Endothelial cell (in vitro differentiated cells): ENCODE measurements at regions not wholly inside any gene's neighbourhood (a gene's known extent, or its start where the extent isn't known, plus 50 kb on each side); places are given as distances from the start of the nearest gene placed in this dataset.
"Not testable (repeated sequence)": the region's sequence is repeated elsewhere in the genome, so short reads cannot be mapped to it uniquely, and the experiment has no call there.

Experiments
- DNase-seq: peaks from one replicate; pipeline ENCODE4 v3.0.0; 2021; ENCODE audit warnings: low spot score
- H3K27ac Mint-ChIP-seq: one replicate; pipeline ENCODE4 v1.8.0; 2021; ENCODE audit warnings: mixed read lengths, inconsistent platforms; ENCODE audit not compliant: unreplicated experiment
- H3K27me3 Mint-ChIP-seq: one replicate; pipeline ENCODE4 v1.8.0; 2021; ENCODE audit warnings: mild to moderate bottlenecking, moderate library complexity, mixed read lengths, inconsistent platforms; ENCODE audit not compliant: unreplicated experiment
- H3K36me3 Mint-ChIP-seq: one replicate; pipeline ENCODE4 v1.8.0; 2021; ENCODE audit warnings: mild to moderate bottlenecking, low read depth, mixed read lengths, inconsistent platforms; ENCODE audit not compliant: unreplicated experiment
- H3K4me1 Mint-ChIP-seq: one replicate; pipeline ENCODE4 v1.8.0; 2021; ENCODE audit warnings: mild to moderate bottlenecking, mixed read lengths, inconsistent platforms; ENCODE audit not compliant: unreplicated experiment
- H3K4me3 Mint-ChIP-seq: one replicate; pipeline ENCODE4 v1.8.0; 2021; ENCODE audit warnings: mild to moderate bottlenecking, mixed read lengths, inconsistent platforms; ENCODE audit not compliant: unreplicated experiment
- H3K9me3 Mint-ChIP-seq: one replicate; pipeline ENCODE4 v1.8.0; 2021; ENCODE audit warnings: mixed read lengths, inconsistent platforms; ENCODE audit not compliant: unreplicated experiment
- CTCF ChIP-seq: fragments of 200-600 bp; sonication (generic); IDR thresholded peaks from one replicate; pipeline ENCODE4 v1.5.0; 2021; ENCODE audit warnings: antibody characterized with exemption; ENCODE audit not compliant: unreplicated experiment

GRCh38 chr22:16665610-16666009 lies 73.0 kb upstream of the CCT8L2 start:
- not testable (repeated sequence) for H3K27me3 Mint-ChIP-seq, DNase-seq, H3K27ac Mint-ChIP-seq, H3K4me1 Mint-ChIP-seq, H3K36me3 Mint-ChIP-seq, H3K9me3 Mint-ChIP-seq, H3K4me3 Mint-ChIP-seq

- H3K4me3 Mint-ChIP-seq, H3K36me3 Mint-ChIP-seq, H3K9me3 Mint-ChIP-seq, DNase-seq, H3K27ac Mint-ChIP-seq, H3K4me1 Mint-ChIP-seq, H3K27me3 Mint-ChIP-seq: not testable (repeated sequence)
Observed at GRCh38 chr22:16662330-16662729, 69.7 kb upstream of the CCT8L2 start.

GRCh38 chr22:16660989-16661388 lies 68.4 kb upstream of the CCT8L2 start:
- not testable (repeated sequence) for H3K4me3 Mint-ChIP-seq

GRCh38 chr22:16660570-16660969 lies 68.0 kb upstream of the CCT8L2 start:
- not testable (repeated sequence) for H3K9me3 Mint-ChIP-seq

More at GRCh38 chr22:16660989-16661388, 68.4 kb upstream of the CCT8L2 start:
- not testable (repeated sequence) for DNase-seq, H3K27me3 Mint-ChIP-seq, H3K27ac Mint-ChIP-seq, H3K9me3 Mint-ChIP-seq, H3K4me1 Mint-ChIP-seq, H3K36me3 Mint-ChIP-seq

GRCh38 chr22:16659273-16659834 lies 66.7 kb upstream of the CCT8L2 start:
- not testable (repeated sequence) for H3K27ac Mint-ChIP-seq, H3K27me3 Mint-ChIP-seq, DNase-seq, H3K4me3 Mint-ChIP-seq, H3K36me3 Mint-ChIP-seq, H3K4me1 Mint-ChIP-seq, H3K9me3 Mint-ChIP-seq

More at GRCh38 chr22:16660570-16660969, 68.0 kb upstream of the CCT8L2 start:
- not testable (repeated sequence) for H3K4me3 Mint-ChIP-seq, DNase-seq, H3K4me1 Mint-ChIP-seq, H3K27me3 Mint-ChIP-seq, H3K36me3 Mint-ChIP-seq, H3K27ac Mint-ChIP-seq

- Mint-ChIP-seq H3K4me1 (no peaks in the 10 kb centered on the region), H3K36me3 (no peaks in the 10 kb centered on the region), H3K27ac (no peak overlapping the region), H3K27me3 (no peaks in the 10 kb centered on the region), H3K9me3 (peaks cover 10% of the 10 kb centered on the region), H3K4me3 (no peak overlapping the region)
- DNase-seq: no peak
- TF ChIP-seq CTCF: no peak
Observed at GRCh38 chr22:16658068-16658467, 65.5 kb upstream of the CCT8L2 start.

- Mint-ChIP-seq H3K9me3 (peaks cover 18% of the 10 kb centered on the region), H3K36me3 (peaks cover 4% of the 10 kb centered on the region), H3K27ac (no peak overlapping the region), H3K4me1 (no peaks in the 10 kb centered on the region), H3K27me3 (peaks cover 4% of the 10 kb centered on the region), H3K4me3 (no peak overlapping the region)
- DNase-seq: no peak
- TF ChIP-seq CTCF: no peak
Observed at GRCh38 chr22:16654882-16655281, 62.3 kb upstream of the CCT8L2 start.

- DNase-seq, H3K27me3 Mint-ChIP-seq, H3K36me3 Mint-ChIP-seq, H3K4me1 Mint-ChIP-seq, H3K27ac Mint-ChIP-seq, H3K4me3 Mint-ChIP-seq: not testable (repeated sequence)
- H3K9me3 Mint-ChIP-seq: peaks cover 21% of the 10 kb centered on the region
Observed at GRCh38 chr22:16654336-16654735, 61.7 kb upstream of the CCT8L2 start.

- H3K27ac Mint-ChIP-seq, H3K4me3 Mint-ChIP-seq, H3K27me3 Mint-ChIP-seq, H3K4me1 Mint-ChIP-seq, DNase-seq, H3K36me3 Mint-ChIP-seq: not testable (repeated sequence)
- H3K9me3 Mint-ChIP-seq: peaks cover 21% of the 10 kb centered on the region
Observed at GRCh38 chr22:16653222-16653621, 60.6 kb upstream of the CCT8L2 start.
